Nephron progenitor cell (in vitro differentiated cells): ENCODE measurements at regions not wholly inside any gene's neighbourhood (a gene's known extent, or its start where the extent isn't known, plus 50 kb on each side); places are given as distances from the start of the nearest gene placed in this dataset.

Experiments
- DNase-seq: peaks from one replicate; pipeline ENCODE4 v3.0.0; 2021
- H3K27ac Mint-ChIP-seq: 2 replicates; pipeline ENCODE4 v1.8.0; 2021; ENCODE audit warnings: mild to moderate bottlenecking, moderate library complexity, mixed read lengths
- H3K27me3 Mint-ChIP-seq: 2 replicates; pipeline ENCODE4 v1.8.0; 2021; ENCODE audit warnings: mild to moderate bottlenecking, low read depth, mixed read lengths; ENCODE audit not compliant: poor library complexity
- H3K36me3 Mint-ChIP-seq: 2 replicates; pipeline ENCODE4 v1.8.0; 2021; ENCODE audit warnings: low read depth, mixed read lengths
- H3K4me1 Mint-ChIP-seq: 2 replicates; pipeline ENCODE4 v1.8.0; 2021; ENCODE audit warnings: mixed read lengths
- H3K4me3 Mint-ChIP-seq: 2 replicates; pipeline ENCODE4 v1.8.0; 2021; ENCODE audit warnings: mild to moderate bottlenecking, moderate library complexity, mixed read lengths
- H3K9me3 Mint-ChIP-seq: 2 replicates; pipeline ENCODE4 v1.8.0; 2021; ENCODE audit warnings: mild to moderate bottlenecking, moderate library complexity, mixed read lengths
- CTCF ChIP-seq: fragments of 200-600 bp; sonication (generic); IDR thresholded peaks from 2 replicates; pipeline ENCODE4 v1.5.0; 2021; ENCODE audit warnings: antibody characterized with exemption

DNA sequence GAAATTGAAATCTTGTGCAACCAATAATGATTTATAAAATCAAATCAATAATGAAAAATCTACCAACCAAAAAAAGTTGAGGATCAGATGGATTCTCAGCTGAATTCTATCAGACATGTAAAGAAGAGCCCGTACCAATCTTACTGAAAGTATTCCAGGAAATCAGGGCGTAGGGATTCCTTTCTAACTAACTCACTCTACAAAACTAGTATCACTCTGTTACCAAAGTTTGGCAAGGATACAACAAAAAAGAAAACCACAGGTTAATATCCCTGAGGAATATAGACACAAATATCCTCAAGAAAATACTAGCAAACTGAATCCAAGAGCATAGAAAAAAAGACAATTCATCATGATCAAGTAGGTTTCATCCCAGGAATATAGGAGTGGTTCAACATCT lies 52.8 kb upstream of the ADGRL4 start:
- TF ChIP-seq CTCF: no peak
- H3K27ac Mint-ChIP-seq: no peak overlapping the region
- peaks cover 4% of the 10 kb centered on the region for H3K27me3 Mint-ChIP-seq
- no peaks in the 10 kb centered on the region for H3K36me3 Mint-ChIP-seq
- no peak for DNase-seq
- H3K4me3 Mint-ChIP-seq: no peak overlapping the region
- H3K9me3 Mint-ChIP-seq: peaks cover 40% of the 10 kb centered on the region
- H3K4me1 Mint-ChIP-seq: no peaks in the 10 kb centered on the region
